Germinal center (tissue), 1 donor: ENCODE measurements at regions not wholly inside any gene's neighbourhood (a gene's known extent, or its start where the extent isn't known, plus 50 kb on each side); places are given as distances from the start of the nearest gene placed in this dataset.

Source experiments
- DNase-seq: peaks from one replicate; pipeline ENCODE4 v3.0.0; 2012; ENCODE audit warnings: mixed read lengths, low spot score

- no peak for DNase-seq
Observed at GRCh38 chr2:6665093-6666045, 200.3 kb downstream of the CMPK2 start.

- DNase-seq, result no peak
Observed at GRCh38 chr2:6667326-6667725, 198.4 kb downstream of the CMPK2 start.

- no peak for DNase-seq
Observed at GRCh38 chr2:6671913-6672312, 193.8 kb downstream of the CMPK2 start.

- no peak for DNase-seq
Observed at GRCh38 chr2:6674381-6674780, 191.3 kb downstream of the CMPK2 start.

- no peak for DNase-seq
Observed at GRCh38 chr2:6675791-6676190, 189.9 kb downstream of the CMPK2 start.

GRCh38 chr2:6676241-6676640 is 189.5 kb downstream of the CMPK2 start:
- no peak for DNase-seq

- no peak for DNase-seq
Observed at GRCh38 chr2:6676776-6677175, 188.9 kb downstream of the CMPK2 start.

GRCh38 chr2:6679471-6679870 is 186.2 kb downstream of the CMPK2 start:
- DNase-seq, result no peak

- no peak for DNase-seq
Observed at GRCh38 chr2:6683516-6683915, 182.2 kb downstream of the CMPK2 start.

- DNase-seq, result no peak
Observed at GRCh38 chr2:6685447-6685846, 180.3 kb downstream of the CMPK2 start.

- no peak for DNase-seq
Observed at GRCh38 chr2:6692056-6692455, 173.7 kb downstream of the CMPK2 start.

- DNase-seq, result no peak
Observed at GRCh38 chr2:6692819-6693218, 172.9 kb downstream of the CMPK2 start.

- DNase-seq, result no peak
Observed at GRCh38 chr2:6694555-6694954, 171.2 kb downstream of the CMPK2 start.

- DNase-seq, result no peak
Observed at GRCh38 chr2:6700335-6700734, 165.4 kb downstream of the CMPK2 start.

GRCh38 chr2:6704077-6704476 is 161.6 kb downstream of the CMPK2 start:
- no peak for DNase-seq

- no peak for DNase-seq
Observed at GRCh38 chr2:6721395-6721794, 144.3 kb downstream of the CMPK2 start.

GRCh38 chr2:6722574-6722973 is 143.1 kb downstream of the CMPK2 start:
- no peak for DNase-seq

- DNase-seq, result no peak
Observed at GRCh38 chr2:6723865-6724604, 141.7 kb downstream of the CMPK2 start.

- no peak for DNase-seq
Observed at GRCh38 chr2:6724605-6725140, 141.0 kb downstream of the CMPK2 start.

GRCh38 chr2:6728156-6728555 is 137.6 kb downstream of the CMPK2 start:
- no peak for DNase-seq

GRCh38 chr2:6730003-6730402 is 135.7 kb downstream of the CMPK2 start:
- DNase-seq, result no peak

- no peak for DNase-seq
Observed at GRCh38 chr2:6730649-6731532, 134.8 kb downstream of the CMPK2 start.
